ENCODE measurements at regions not wholly inside any gene's neighbourhood (a gene's known extent, or its start where the extent isn't known, plus 50 kb on each side); places are given as distances from the start of the nearest gene placed in this dataset.

- no peaks in the 10 kb centered on the region for H3K36me3 ChIP-seq (ENCODE audit: low read depth, low read length)
- no peaks in the 10 kb centered on the region for H3K9me3 ChIP-seq (ENCODE audit: low read length)
- H3K9me2 ChIP-seq (replicated peaks; ENCODE audit: low read length): no peaks in the 10 kb centered on the region
- H3F3A ChIP-seq (ENCODE audit: low read length, unreplicated experiment): no peaks in the 10 kb centered on the region
- POLR2A ChIA-PET (ENCODE audit: unreplicated experiment): no interaction called here
- H3K9ac ChIP-seq (ENCODE audit: low read length): no peak overlapping the region
- no peak overlapping the region for H3K27ac ChIP-seq (ENCODE audit: low read length)
- no peak overlapping the region for H3K4me2 ChIP-seq (ENCODE audit: low read length)
- H3K79me2 ChIP-seq (ENCODE audit: low read length): no peaks in the 10 kb centered on the region
- intact Hi-C loops (cut with micrococcal nuclease): no loop called here
- no peaks in the 10 kb centered on the region for H3K4me1 ChIP-seq (ENCODE audit: insufficient read depth, low read length)
- TF ChIP-seq EZH2 (IDR thresholded peaks at IDR 0.05; ENCODE audit: low read length, unreplicated experiment): no peak
- TF ChIP-seq EZH2phosphoT487 (IDR thresholded peaks at IDR 0.05; ENCODE audit: borderline replicate concordance, low read length): no peak
- TF ChIP-seq, protein P1, sequence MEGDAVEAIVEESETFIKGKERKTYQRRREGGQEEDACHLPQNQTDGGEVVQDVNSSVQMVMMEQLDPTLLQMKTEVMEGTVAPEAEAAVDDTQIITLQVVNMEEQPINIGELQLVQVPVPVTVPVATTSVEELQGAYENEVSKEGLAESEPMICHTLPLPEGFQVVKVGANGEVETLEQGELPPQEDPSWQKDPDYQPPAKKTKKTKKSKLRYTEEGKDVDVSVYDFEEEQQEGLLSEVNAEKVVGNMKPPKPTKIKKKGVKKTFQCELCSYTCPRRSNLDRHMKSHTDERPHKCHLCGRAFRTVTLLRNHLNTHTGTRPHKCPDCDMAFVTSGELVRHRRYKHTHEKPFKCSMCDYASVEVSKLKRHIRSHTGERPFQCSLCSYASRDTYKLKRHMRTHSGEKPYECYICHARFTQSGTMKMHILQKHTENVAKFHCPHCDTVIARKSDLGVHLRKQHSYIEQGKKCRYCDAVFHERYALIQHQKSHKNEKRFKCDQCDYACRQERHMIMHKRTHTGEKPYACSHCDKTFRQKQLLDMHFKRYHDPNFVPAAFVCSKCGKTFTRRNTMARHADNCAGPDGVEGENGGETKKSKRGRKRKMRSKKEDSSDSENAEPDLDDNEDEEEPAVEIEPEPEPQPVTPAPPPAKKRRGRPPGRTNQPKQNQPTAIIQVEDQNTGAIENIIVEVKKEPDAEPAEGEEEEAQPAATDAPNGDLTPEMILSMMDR (conservative IDR thresholded peaks at IDR 0.05; ENCODE audit: low read depth, low read length): no peak
- BruUV-seq (replicated peaks): no TSS peak
- DNase-seq (no peak), ATAC-seq (no peak)
- H3K27me3 ChIP-seq (ENCODE audit: low read length): no peaks in the 10 kb centered on the region
- H3K4me3 ChIP-seq (ENCODE audit: low read length): no peak overlapping the region
- no peak overlapping the region for H2AFZ ChIP-seq (ENCODE audit: low read length)
- H4K20me1 ChIP-seq (ENCODE audit: low read length): no peaks in the 10 kb centered on the region
- CTCF ChIA-PET: no interaction called here
Observed at GRCh38 chr1:232550007-232550406, 79.9 kb downstream of the SIPA1L2 start.

GRCh38 chr1:232548691-232549090, 81.2 kb downstream of the SIPA1L2 start:
- Histone ChIP-seq H3K9me2 (replicated peaks; ENCODE audit: low read length) (no peaks in the 10 kb centered on the region), H3K79me2 (ENCODE audit: low read length) (no peaks in the 10 kb centered on the region), H3K27me3 (ENCODE audit: low read length) (no peaks in the 10 kb centered on the region), H3K4me2 (ENCODE audit: low read length) (no peak overlapping the region), H2AFZ (ENCODE audit: low read length) (no peak overlapping the region), H3K27ac (ENCODE audit: low read length) (no peak overlapping the region), H3K36me3 (ENCODE audit: low read depth, low read length) (no peaks in the 10 kb centered on the region), H4K20me1 (ENCODE audit: low read length) (no peaks in the 10 kb centered on the region), H3K4me1 (ENCODE audit: insufficient read depth, low read length) (no peaks in the 10 kb centered on the region), H3F3A (ENCODE audit: low read length, unreplicated experiment) (no peaks in the 10 kb centered on the region), H3K4me3 (ENCODE audit: low read length) (no peak overlapping the region), H3K9me3 (ENCODE audit: low read length) (no peaks in the 10 kb centered on the region), H3K9ac (ENCODE audit: low read length) (no peak overlapping the region)
- ChIA-PET CTCF (no interaction called here), POLR2A (ENCODE audit: unreplicated experiment) (no interaction called here)
- no peak for ATAC-seq
- intact Hi-C loops (cut with micrococcal nuclease): no loop called here
- TF ChIP-seq EZH2 (IDR thresholded peaks at IDR 0.05; ENCODE audit: low read length, unreplicated experiment): no peak
- TF ChIP-seq, protein P1 (conservative IDR thresholded peaks at IDR 0.05; ENCODE audit: low read depth, low read length): no peak
- no peak for TF ChIP-seq EZH2phosphoT487 (IDR thresholded peaks at IDR 0.05; ENCODE audit: borderline replicate concordance, low read length)
- no TSS peak for BruUV-seq (replicated peaks)
- no peak for DNase-seq

DNA sequence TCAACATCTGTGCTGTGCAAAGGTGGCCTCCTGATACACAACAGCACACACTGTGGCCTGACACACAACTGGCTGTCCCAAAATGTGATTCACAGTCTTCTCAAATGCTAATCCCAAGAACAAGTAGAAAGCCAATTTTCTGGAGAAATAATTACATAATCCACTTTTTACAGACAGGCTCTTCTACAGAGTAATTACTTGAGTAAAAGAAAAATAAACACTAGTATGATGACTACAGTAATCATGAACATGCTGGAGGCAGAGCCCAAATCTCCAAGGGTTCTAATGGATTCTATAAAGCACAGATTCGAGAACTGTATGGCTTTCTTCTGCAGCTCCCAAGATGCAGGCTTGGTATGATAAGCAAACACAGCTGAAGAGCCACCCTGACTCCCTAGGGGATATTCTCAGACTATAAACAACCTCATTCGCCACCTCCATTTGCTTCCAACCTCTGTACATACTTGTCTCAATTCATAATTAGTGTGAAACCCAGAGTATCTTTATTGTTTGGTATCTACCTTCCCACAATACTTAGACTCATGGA, 81.9 kb downstream of the SIPA1L2 start:
- Histone ChIP-seq H3K9ac (ENCODE audit: low read length) (no peak overlapping the region), H3K9me3 (ENCODE audit: low read length) (no peaks in the 10 kb centered on the region), H3K4me2 (ENCODE audit: low read length) (no peak overlapping the region), H3K27ac (ENCODE audit: low read length) (no peak overlapping the region), H3K79me2 (ENCODE audit: low read length) (no peaks in the 10 kb centered on the region), H3K36me3 (ENCODE audit: low read depth, low read length) (no peaks in the 10 kb centered on the region), H4K20me1 (ENCODE audit: low read length) (no peaks in the 10 kb centered on the region), H3F3A (ENCODE audit: low read length, unreplicated experiment) (no peaks in the 10 kb centered on the region), H3K4me1 (ENCODE audit: insufficient read depth, low read length) (no peaks in the 10 kb centered on the region), H3K4me3 (ENCODE audit: low read length) (no peak overlapping the region), H3K27me3 (ENCODE audit: low read length) (no peaks in the 10 kb centered on the region), H3K9me2 (replicated peaks; ENCODE audit: low read length) (no peaks in the 10 kb centered on the region), H2AFZ (ENCODE audit: low read length) (no peak overlapping the region)
- ATAC-seq: no peak
- no peak for DNase-seq
- BruUV-seq (replicated peaks): no TSS peak
- ChIA-PET POLR2A (ENCODE audit: unreplicated experiment) (interaction anchor here (0.6 kb wide), 1 partner anchor 20 kb away, joined by 3 read pairs; no protein-coding TSS in a partner anchor), CTCF (no interaction called here)
- intact Hi-C loops (cut with micrococcal nuclease): no loop called here
- TF ChIP-seq EZH2phosphoT487 (IDR thresholded peaks at IDR 0.05; ENCODE audit: borderline replicate concordance, low read length) (no peak), EZH2 (IDR thresholded peaks at IDR 0.05; ENCODE audit: low read length, unreplicated experiment) (no peak)
- TF ChIP-seq, protein P1 (conservative IDR thresholded peaks at IDR 0.05; ENCODE audit: low read depth, low read length): no peak

Data from PC-3 (cell line).